Esophagus muscularis mucosa (tissue), 4 donors: ENCODE measurements at regions not wholly inside any gene's neighbourhood (a gene's known extent, or its start where the extent isn't known, plus 50 kb on each side); places are given as distances from the start of the nearest gene placed in this dataset.

Experiments used
- EP300 ChIP-seq: sonication (generic); formaldehyde crosslinking; IDR thresholded peaks from one replicate; pipeline ENCODE4 v1.6.1; 2017; ENCODE audit warnings: antibody characterized with exemption
- POLR2A ChIP-seq: fragments of 450-650 bp; IDR thresholded peaks from one replicate; pipeline ENCODE4 v1.6.1; 2017; ENCODE audit warnings: antibody characterized with exemption, moderate library complexity, mild to moderate bottlenecking, low read depth
- TF ChIP-seq, protein P1 (sequence below), 3 experiments: fragments of 200-600 bp in 2 of 3; fragments of 450-650 bp in 1 of 3; sonication (generic) in 2 of 3; IDR thresholded peaks; one replicate each; pipeline ENCODE4 v1.5.1; 2017 to 2019; ENCODE audit warnings: antibody characterized with exemption in 3 of 3, mild to moderate bottlenecking in 2 of 3, moderate library complexity in 1 of 3

DNA sequence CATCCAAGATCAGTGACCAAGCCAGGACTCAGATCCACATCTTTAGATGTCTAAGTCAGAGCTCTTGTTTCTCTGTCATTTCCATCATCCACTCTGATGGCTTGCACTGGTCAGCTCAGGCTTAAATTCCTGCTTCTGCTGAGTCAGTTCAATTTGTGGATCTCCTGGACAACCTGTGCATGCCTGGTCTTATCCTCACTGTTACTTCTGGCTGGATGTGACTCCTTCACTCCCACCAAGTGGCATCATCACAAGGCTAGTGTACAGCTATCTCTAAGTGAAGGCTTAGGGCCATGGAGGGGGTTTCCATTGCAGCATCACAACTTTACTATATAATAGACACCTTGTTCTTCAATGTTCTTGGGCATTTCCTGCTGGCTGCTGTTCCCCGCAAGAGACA lies 102.9 kb downstream of the EMP1 start:
- TF ChIP-seq, protein P1, sequence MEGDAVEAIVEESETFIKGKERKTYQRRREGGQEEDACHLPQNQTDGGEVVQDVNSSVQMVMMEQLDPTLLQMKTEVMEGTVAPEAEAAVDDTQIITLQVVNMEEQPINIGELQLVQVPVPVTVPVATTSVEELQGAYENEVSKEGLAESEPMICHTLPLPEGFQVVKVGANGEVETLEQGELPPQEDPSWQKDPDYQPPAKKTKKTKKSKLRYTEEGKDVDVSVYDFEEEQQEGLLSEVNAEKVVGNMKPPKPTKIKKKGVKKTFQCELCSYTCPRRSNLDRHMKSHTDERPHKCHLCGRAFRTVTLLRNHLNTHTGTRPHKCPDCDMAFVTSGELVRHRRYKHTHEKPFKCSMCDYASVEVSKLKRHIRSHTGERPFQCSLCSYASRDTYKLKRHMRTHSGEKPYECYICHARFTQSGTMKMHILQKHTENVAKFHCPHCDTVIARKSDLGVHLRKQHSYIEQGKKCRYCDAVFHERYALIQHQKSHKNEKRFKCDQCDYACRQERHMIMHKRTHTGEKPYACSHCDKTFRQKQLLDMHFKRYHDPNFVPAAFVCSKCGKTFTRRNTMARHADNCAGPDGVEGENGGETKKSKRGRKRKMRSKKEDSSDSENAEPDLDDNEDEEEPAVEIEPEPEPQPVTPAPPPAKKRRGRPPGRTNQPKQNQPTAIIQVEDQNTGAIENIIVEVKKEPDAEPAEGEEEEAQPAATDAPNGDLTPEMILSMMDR (IDR thresholded peaks at IDR 0.05), result no peak
- no peak for TF ChIP-seq POLR2A
- TF ChIP-seq EP300, result no peak
